IPS-15b (cell line): ENCODE measurements at regions not wholly inside any gene's neighbourhood (a gene's known extent, or its start where the extent isn't known, plus 50 kb on each side); places are given as distances from the start of the nearest gene placed in this dataset.

Source experiments
- H3K27me3 ChIP-seq: one replicate; pipeline ENCODE4 v1.6.1; 2013; ENCODE audit warnings: low read length; ENCODE audit not compliant: control insufficient read depth, insufficient read depth
- H3K36me3 ChIP-seq: one replicate; pipeline ENCODE4 v1.6.1; 2013; ENCODE audit warnings: low read length; ENCODE audit not compliant: control insufficient read depth, insufficient read depth
- H3K4me1 ChIP-seq: one replicate; pipeline ENCODE4 v1.6.1; 2013; ENCODE audit warnings: mild to moderate bottlenecking, low read length; ENCODE audit not compliant: control insufficient read depth, insufficient read depth
- H3K4me3 ChIP-seq: one replicate; pipeline ENCODE4 v1.5.1; 2013; ENCODE audit warnings: low read depth, low read length
- H3K9ac ChIP-seq: one replicate; pipeline ENCODE4 v1.6.1; 2013; ENCODE audit warnings: low read depth, mild to moderate bottlenecking, low read length
- H3K9me3 ChIP-seq: one replicate; pipeline ENCODE4 v1.6.1; 2013; ENCODE audit warnings: mild to moderate bottlenecking, low read length; ENCODE audit not compliant: control insufficient read depth, insufficient read depth

GRCh38 chr5:18314192-18314778 lies 680.0 kb downstream of the TAF11L14 start:
- H3K27me3 ChIP-seq, result no peaks in the 10 kb centered on the region
- H3K36me3 ChIP-seq, result no peaks in the 10 kb centered on the region
- no peak overlapping the region for H3K4me3 ChIP-seq
- H3K4me1 ChIP-seq, result no peaks in the 10 kb centered on the region
- H3K9me3 ChIP-seq, result no peaks in the 10 kb centered on the region
- no peak overlapping the region for H3K9ac ChIP-seq

GRCh38 chr5:18321262-18321942 lies 687.1 kb downstream of the TAF11L14 start:
- H3K27me3 ChIP-seq, result no peaks in the 10 kb centered on the region
- H3K4me3 ChIP-seq, result no peak overlapping the region
- no peak overlapping the region for H3K9ac ChIP-seq
- H3K4me1 ChIP-seq, result no peaks in the 10 kb centered on the region
- H3K36me3 ChIP-seq, result no peaks in the 10 kb centered on the region
- H3K9me3 ChIP-seq, result no peaks in the 10 kb centered on the region

GRCh38 chr5:18323891-18324290 lies 689.6 kb downstream of the TAF11L14 start:
- H3K9ac ChIP-seq, result no peak overlapping the region
- no peaks in the 10 kb centered on the region for H3K36me3 ChIP-seq
- H3K27me3 ChIP-seq, result no peaks in the 10 kb centered on the region
- H3K4me3 ChIP-seq, result no peak overlapping the region
- no peaks in the 10 kb centered on the region for H3K9me3 ChIP-seq
- H3K4me1 ChIP-seq, result no peaks in the 10 kb centered on the region

DNA sequence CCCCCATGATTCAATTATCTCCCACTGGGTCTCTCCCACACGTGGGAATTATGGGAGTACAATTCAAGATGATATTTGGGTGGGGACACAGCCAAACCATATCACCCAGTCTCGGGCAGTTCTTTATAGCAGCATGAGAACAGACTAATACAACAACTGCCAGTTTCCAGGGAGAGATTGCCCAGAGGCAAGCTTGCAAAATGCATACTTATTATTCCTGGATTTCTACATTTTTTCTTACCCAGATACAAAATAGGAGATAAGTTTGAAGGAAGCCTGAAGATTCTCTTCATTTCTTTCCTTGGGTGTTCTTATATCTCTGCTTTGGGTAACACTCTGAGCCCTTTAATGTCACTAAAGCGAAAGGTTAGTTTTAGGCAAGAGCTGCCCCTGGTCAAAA lies 691.2 kb downstream of the TAF11L14 start:
- Histone ChIP-seq H3K36me3 (no peaks in the 10 kb centered on the region), H3K9me3 (no peaks in the 10 kb centered on the region), H3K4me3 (no peak overlapping the region), H3K4me1 (no peaks in the 10 kb centered on the region), H3K27me3 (no peaks in the 10 kb centered on the region), H3K9ac (no peak overlapping the region)

- no peak overlapping the region for H3K9ac ChIP-seq
- H3K36me3 ChIP-seq, result no peaks in the 10 kb centered on the region
- H3K9me3 ChIP-seq, result no peaks in the 10 kb centered on the region
- H3K4me3 ChIP-seq, result no peak overlapping the region
- H3K27me3 ChIP-seq, result no peaks in the 10 kb centered on the region
- H3K4me1 ChIP-seq, result no peaks in the 10 kb centered on the region
These were observed 695.1 kb downstream of the TAF11L14 start for GRCh38 chr5:18329328-18329727.

DNA sequence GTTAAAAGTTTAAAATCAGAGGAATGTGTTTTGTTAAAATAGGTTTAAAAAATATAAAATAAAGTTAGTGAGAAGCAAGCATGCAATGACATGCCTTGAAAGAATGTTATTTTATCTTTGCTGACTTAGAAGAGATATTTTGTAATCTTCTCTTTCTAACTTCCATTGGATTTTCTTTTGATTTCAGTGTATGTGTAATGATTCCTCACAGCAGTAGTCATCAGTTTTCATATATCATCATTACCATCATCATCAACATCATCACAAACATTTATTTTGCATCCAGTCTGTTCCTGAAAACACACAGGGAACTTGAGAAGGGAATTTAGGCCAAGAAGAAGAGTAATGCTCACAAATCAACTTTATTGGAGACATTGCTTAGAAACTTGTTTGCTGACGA lies 699.6 kb downstream of the TAF11L14 start:
- no peaks in the 10 kb centered on the region for H3K9me3 ChIP-seq
- no peaks in the 10 kb centered on the region for H3K4me1 ChIP-seq
- H3K4me3 ChIP-seq, result no peak overlapping the region
- H3K36me3 ChIP-seq, result no peaks in the 10 kb centered on the region
- H3K9ac ChIP-seq, result no peak overlapping the region
- no peaks in the 10 kb centered on the region for H3K27me3 ChIP-seq

- no peak overlapping the region for H3K9ac ChIP-seq
- no peaks in the 10 kb centered on the region for H3K4me1 ChIP-seq
- H3K36me3 ChIP-seq, result no peaks in the 10 kb centered on the region
- no peak overlapping the region for H3K4me3 ChIP-seq
- no peaks in the 10 kb centered on the region for H3K9me3 ChIP-seq
- no peaks in the 10 kb centered on the region for H3K27me3 ChIP-seq
These were observed 700.7 kb downstream of the TAF11L14 start for GRCh38 chr5:18334949-18335348.

DNA sequence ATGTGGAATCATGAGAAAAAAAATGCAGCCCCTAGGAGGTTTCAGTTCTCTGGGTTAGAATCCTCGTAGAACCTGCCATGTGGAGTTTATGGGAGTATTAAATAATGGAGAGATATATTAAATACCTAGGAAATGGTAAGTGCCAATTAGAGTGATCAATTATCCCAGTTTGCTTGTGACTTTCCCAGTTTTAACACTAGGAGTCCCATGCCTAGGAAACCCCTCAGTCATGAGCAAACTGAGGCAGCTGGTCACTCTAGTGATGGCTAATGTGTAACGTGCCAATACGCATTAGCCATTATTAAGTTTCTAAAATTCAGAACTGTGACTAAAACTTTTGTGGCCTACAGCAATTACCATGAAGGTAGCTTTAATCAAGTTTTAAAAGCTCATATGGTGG lies 720.6 kb downstream of the TAF11L14 start:
- no peaks in the 10 kb centered on the region for H3K27me3 ChIP-seq

DNA sequence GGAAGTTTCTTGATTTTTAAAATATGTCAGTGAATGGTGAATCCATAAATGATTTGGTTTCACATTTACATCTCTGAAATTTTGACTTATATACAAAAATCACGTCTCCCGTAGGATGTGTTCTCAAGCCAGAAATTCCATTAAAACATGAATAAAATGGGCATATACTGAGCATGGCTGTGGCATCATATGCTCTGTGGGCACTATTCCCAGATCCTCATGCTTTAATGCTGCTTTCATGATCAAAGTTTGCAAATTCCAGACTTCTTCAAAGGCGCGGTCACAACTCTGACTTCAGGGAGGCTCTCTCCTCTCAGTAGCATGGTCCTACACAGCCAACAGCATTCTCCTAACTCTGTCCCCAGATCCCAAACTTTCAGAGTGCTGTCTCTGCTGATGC lies 723.2 kb downstream of the TAF11L14 start:
- no peak overlapping the region for H3K9ac ChIP-seq
- H3K36me3 ChIP-seq, result no peaks in the 10 kb centered on the region
- H3K4me3 ChIP-seq, result no peak overlapping the region
- no peaks in the 10 kb centered on the region for H3K27me3 ChIP-seq
- H3K4me1 ChIP-seq, result no peaks in the 10 kb centered on the region
- no peaks in the 10 kb centered on the region for H3K9me3 ChIP-seq

More for the DNA sequence above, 720.6 kb downstream of the TAF11L14 start:
- no peak overlapping the region for H3K9ac ChIP-seq
- no peaks in the 10 kb centered on the region for H3K9me3 ChIP-seq
- no peaks in the 10 kb centered on the region for H3K4me1 ChIP-seq
- no peak overlapping the region for H3K4me3 ChIP-seq
- no peaks in the 10 kb centered on the region for H3K36me3 ChIP-seq

DNA sequence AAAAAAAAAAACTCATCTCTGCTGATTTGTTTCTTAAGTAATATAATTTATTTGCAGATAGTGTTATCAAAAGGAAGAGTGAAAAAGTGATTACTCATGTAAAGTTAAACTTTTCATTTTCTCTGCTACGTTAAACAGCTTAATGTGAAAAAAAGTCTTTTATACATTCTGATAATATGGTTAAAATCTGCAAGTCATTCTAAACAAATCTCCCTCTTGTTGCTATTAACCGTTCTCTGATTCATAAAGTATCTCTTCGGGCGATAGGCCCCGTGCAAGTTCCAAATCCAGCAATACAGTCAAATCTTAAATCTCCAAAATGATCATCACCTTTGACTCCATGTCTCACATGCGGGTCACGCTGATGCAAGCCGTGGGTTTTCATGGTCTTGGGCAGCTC lies 732.0 kb downstream of the TAF11L14 start:
- no peaks in the 10 kb centered on the region for H3K9me3 ChIP-seq
- H3K4me1 ChIP-seq, result no peaks in the 10 kb centered on the region
- no peak overlapping the region for H3K4me3 ChIP-seq
- no peaks in the 10 kb centered on the region for H3K27me3 ChIP-seq
- H3K36me3 ChIP-seq, result no peaks in the 10 kb centered on the region
- H3K9ac ChIP-seq, result no peak overlapping the region

DNA sequence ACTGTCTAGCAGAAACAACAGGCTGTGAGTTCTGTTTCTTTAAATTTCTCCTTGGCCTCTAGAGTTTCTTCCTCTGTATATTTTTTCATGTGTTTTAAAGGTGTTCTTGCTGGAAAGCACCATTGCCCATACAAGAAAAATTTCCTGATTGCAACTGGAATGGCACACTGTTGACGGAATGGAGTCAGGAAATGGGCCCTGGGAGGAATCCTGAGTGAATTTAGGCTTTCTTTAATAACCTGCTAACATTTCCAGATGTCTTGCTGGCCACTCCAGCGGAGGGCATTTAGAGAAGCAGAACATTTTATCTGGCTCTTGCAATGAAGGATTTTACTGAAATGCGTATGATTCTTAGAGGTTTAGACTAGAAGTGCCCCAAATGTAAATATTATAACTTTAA lies 736.3 kb downstream of the TAF11L14 start:
- H3K36me3 ChIP-seq, result no peaks in the 10 kb centered on the region
- H3K4me1 ChIP-seq, result no peaks in the 10 kb centered on the region
- no peaks in the 10 kb centered on the region for H3K27me3 ChIP-seq
- H3K9ac ChIP-seq, result no peak overlapping the region
- H3K9me3 ChIP-seq, result no peaks in the 10 kb centered on the region
- no peak overlapping the region for H3K4me3 ChIP-seq

DNA sequence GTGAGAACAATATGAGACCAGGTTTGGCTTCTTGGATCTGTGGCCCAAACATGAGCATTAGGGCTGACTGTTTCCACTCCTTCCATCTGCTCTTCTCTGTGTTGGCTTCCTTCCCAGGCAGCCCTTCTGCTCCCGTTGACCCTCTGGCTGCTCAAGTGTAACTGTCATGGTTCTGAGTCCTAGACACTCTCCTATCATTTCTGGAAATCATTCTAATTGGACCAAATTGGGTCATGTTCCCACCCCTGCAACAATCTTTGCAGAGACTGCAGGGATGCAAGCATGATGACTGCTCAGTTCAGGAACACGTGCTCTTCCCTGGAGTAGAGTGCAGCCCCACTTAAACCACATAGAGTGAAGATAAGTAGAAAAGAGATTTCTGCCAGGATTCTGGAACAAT lies 741.4 kb downstream of the TAF11L14 start:
- Histone ChIP-seq H3K4me1 (peaks cover 3% of the 10 kb centered on the region), H3K4me3 (no peak overlapping the region), H3K36me3 (no peaks in the 10 kb centered on the region), H3K9ac (no peak overlapping the region), H3K27me3 (no peaks in the 10 kb centered on the region), H3K9me3 (no peaks in the 10 kb centered on the region)
